ENCODE measurements at regions not wholly inside any gene's neighbourhood (a gene's known extent, or its start where the extent isn't known, plus 50 kb on each side); places are given as distances from the start of the nearest gene placed in this dataset.

DNA sequence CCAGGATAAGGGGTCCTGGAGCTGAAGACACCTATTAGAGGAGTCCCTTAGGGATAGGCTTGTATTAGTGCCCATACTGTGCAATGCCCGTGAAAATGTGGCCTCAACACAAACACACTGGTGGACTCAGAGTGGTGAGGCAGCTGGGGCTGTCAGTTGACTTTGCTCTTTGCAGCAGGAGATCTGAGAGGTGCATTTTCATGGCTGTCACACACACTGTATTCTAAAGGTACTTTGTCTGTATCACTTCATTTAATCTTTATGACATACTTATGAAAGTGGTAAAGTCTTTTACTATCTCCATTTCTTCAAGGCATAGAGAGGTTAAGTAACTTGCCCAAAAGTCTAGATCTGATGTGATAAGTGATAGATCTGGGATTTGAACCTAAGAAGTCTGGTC is 55.1 kb upstream of the GCFC2 start:
- Histone ChIP-seq H3K27ac (ENCODE audit: insufficient read depth, low read length) (no peak overlapping the region), H3K4me3 (replicated peaks in 1 of 4; ENCODE audit: control extremely low read depth in 1 of 4, insufficient read depth in 1 of 4, low read depth in 3 of 4, low read length in 4 of 4) (no peak overlapping the region), H3K9me3 (ENCODE audit: control insufficient read depth, insufficient read depth, low read depth, low read length) (no peaks in the 10 kb centered on the region), H3K27me3 (ENCODE audit: control insufficient read depth, insufficient read depth, low read length) (no peaks in the 10 kb centered on the region), H3K4me2 (ENCODE audit: extremely low read depth, insufficient read depth, low read length) (no peak overlapping the region), H3K9ac (ENCODE audit: insufficient read depth, low read length) (no peak overlapping the region), H2AFZ (ENCODE audit: low read length) (no peak overlapping the region), H3K36me3 (ENCODE audit: control insufficient read depth, insufficient read depth, low read length) (no peaks in the 10 kb centered on the region), H3K4me1 (ENCODE audit: control insufficient read depth, extremely low read depth, insufficient read depth, low read length) (no peaks in the 10 kb centered on the region), H4K20me1 (ENCODE audit: control insufficient read depth, extremely low read depth, insufficient read depth, low read length) (no peaks in the 10 kb centered on the region), H3K79me2 (ENCODE audit: control insufficient read depth, insufficient read depth, low read length) (no peaks in the 10 kb centered on the region)
- DNase-seq (ENCODE audit: low read depth in 2 of 2) = no peak
- TF ChIP-seq EZH2 (IDR thresholded peaks at IDR 0.05; ENCODE audit: low read length, missing control alignments) = no peak

- Histone ChIP-seq H3K4me3 (replicated peaks in 1 of 4; ENCODE audit: control extremely low read depth in 1 of 4, insufficient read depth in 1 of 4, low read depth in 3 of 4, low read length in 4 of 4) (no peak overlapping the region), H3K36me3 (ENCODE audit: control insufficient read depth, insufficient read depth, low read length) (no peaks in the 10 kb centered on the region), H3K9ac (ENCODE audit: insufficient read depth, low read length) (no peak overlapping the region), H3K27ac (ENCODE audit: insufficient read depth, low read length) (no peak overlapping the region), H3K79me2 (ENCODE audit: control insufficient read depth, insufficient read depth, low read length) (no peaks in the 10 kb centered on the region), H2AFZ (ENCODE audit: low read length) (no peak overlapping the region), H3K4me1 (ENCODE audit: control insufficient read depth, extremely low read depth, insufficient read depth, low read length) (no peaks in the 10 kb centered on the region), H3K9me3 (ENCODE audit: control insufficient read depth, insufficient read depth, low read depth, low read length) (no peaks in the 10 kb centered on the region), H3K27me3 (ENCODE audit: control insufficient read depth, insufficient read depth, low read length) (no peaks in the 10 kb centered on the region), H3K4me2 (ENCODE audit: extremely low read depth, insufficient read depth, low read length) (no peak overlapping the region), H4K20me1 (ENCODE audit: control insufficient read depth, extremely low read depth, insufficient read depth, low read length) (no peaks in the 10 kb centered on the region)
- TF ChIP-seq EZH2 (IDR thresholded peaks at IDR 0.05; ENCODE audit: low read length, missing control alignments) (no peak), CTCF (conservative IDR thresholded peaks at IDR 0.05 in 1 of 2, IDR thresholded peaks at IDR 0.05 in 1 of 2; ENCODE audit: low read depth in 1 of 2, low read length in 2 of 2) (no peak)
- DNase-seq (ENCODE audit: low read depth in 2 of 2) = no peak
Observed at GRCh38 chr2:75764611-75765010, 53.9 kb upstream of the GCFC2 start.
